Right cardiac atrium (tissue), 5 donors: ENCODE measurements at regions not wholly inside any gene's neighbourhood (a gene's known extent, or its start where the extent isn't known, plus 50 kb on each side); places are given as distances from the start of the nearest gene placed in this dataset.
A peak's percentile ranks its signal among the peaks of the same experiment; 100 is the strongest.
"Not testable (repeated sequence)": the region's sequence is repeated elsewhere in the genome, so short reads cannot be mapped to it uniquely, and the experiment has no call there.

ENCODE experiments used
- ATAC-seq, 2 donors: fragments of 200-7000 bp; cut with Tn5 transposase; one replicate each; pipeline versions ENCODE4 v1.8.0 to v1.9.1; 2020; ENCODE audit warnings: moderate library complexity in 2 of 2, mild to moderate bottlenecking in 1 of 2
- DNase-seq, 3 donors: peaks; one replicate each; pipeline ENCODE4 v3.0.0-alpha.2; 2020
- H3K27ac ChIP-seq: one replicate; pipeline ENCODE4 v1.5.1; 2013; ENCODE audit warnings: mild to moderate bottlenecking, low read length, control low read depth, moderate library complexity
- H3K27me3 ChIP-seq: one replicate; pipeline ENCODE4 v1.6.1; 2013; ENCODE audit not compliant: control insufficient read depth, insufficient read depth
- H3K4me1 ChIP-seq: one replicate; pipeline ENCODE4 v1.6.1; 2013; ENCODE audit warnings: low read length; ENCODE audit not compliant: control insufficient read depth, insufficient read depth
- H3K4me3 ChIP-seq: one replicate; pipeline ENCODE4 v1.5.1; 2013; ENCODE audit warnings: low read length, control low read depth
- H3K9me3 ChIP-seq: one replicate; pipeline ENCODE4 v1.6.1; 2013; ENCODE audit warnings: low read length; ENCODE audit not compliant: control insufficient read depth
- WGBS: extraction: QIAGEN DNeasy Blood & Tissue Kit; methylation state at CpG from one replicate; pipeline ENCODE4 v1.1.7; 2013; 5-methylcytosine and 5-hydroxymethylcytosine counted together
- intact Hi-C, 4 donors: fragments of 100-400 bp; cut with DNase I; formaldehyde crosslinking; loops; one replicate each; pipeline versions ENCODE4 v1.11.0 to v1.14.0; 2022 to 2023
- donor health status: healthy with polysubstance abuse.
- donor health status: DM: no; HTN: yes; CAD: no.
- donor health status: DM: no; HTN: no; CAD: no.
- donor health status: DM: no; HTN: yes; CAD: no; lungs with severe emphysema.
- donor health status: DM: yes; HTN: yes; CAD: no.

- WGBS = no CpG with 5 or more reads among the region's 20 CpGs
- H3K27ac ChIP-seq, H3K9me3 ChIP-seq, intact Hi-C loops, DNase-seq, H3K4me1 ChIP-seq, H3K4me3 ChIP-seq, ATAC-seq, H3K27me3 ChIP-seq: not testable (repeated sequence)
Measured at GRCh38 chr21:5107637-5108036, 5413.7 kb upstream of the TPTE start.

- ATAC-seq (peak; percentile 32 to 69), DNase-seq (peak; percentile 19 to 35 (median 22))
- H3K4me3 ChIP-seq, H3K27me3 ChIP-seq, H3K27ac ChIP-seq, H3K4me1 ChIP-seq, intact Hi-C loops, H3K9me3 ChIP-seq: not testable (repeated sequence)
- 32% methylated on average over 6 of the region's 19 CpGs for WGBS
Measured at GRCh38 chr21:5108048-5108775, 5413.2 kb upstream of the TPTE start.

GRCh38 chr21:5111197-5111596 is 5410.2 kb upstream of the TPTE start:
- H3K27me3 ChIP-seq, H3K9me3 ChIP-seq, intact Hi-C loops, H3K4me3 ChIP-seq, ATAC-seq, H3K4me1 ChIP-seq, H3K27ac ChIP-seq: not testable (repeated sequence)
- peak; percentile 5 to 32 (median 12) for DNase-seq
- WGBS = 94% methylated on average over 5 of the region's 10 CpGs

- no CpG with 5 or more reads among the region's 10 CpGs for WGBS
- DNase-seq, ATAC-seq, H3K27me3 ChIP-seq, intact Hi-C loops, H3K4me1 ChIP-seq, H3K9me3 ChIP-seq, H3K4me3 ChIP-seq, H3K27ac ChIP-seq: not testable (repeated sequence)
Measured at GRCh38 chr21:5113092-5113491, 5408.3 kb upstream of the TPTE start.

GRCh38 chr21:5114468-5114867 is 5406.9 kb upstream of the TPTE start:
- H3K9me3 ChIP-seq, DNase-seq, H3K4me1 ChIP-seq, H3K4me3 ChIP-seq, intact Hi-C loops, H3K27ac ChIP-seq, H3K27me3 ChIP-seq: not testable (repeated sequence)
- WGBS = no CpG with 5 or more reads among the region's 8 CpGs
- peak; percentile 46 to 66 for ATAC-seq

GRCh38 chr21:5114893-5115645 is 5406.3 kb upstream of the TPTE start:
- H3K9me3 ChIP-seq, H3K27ac ChIP-seq, H3K4me3 ChIP-seq, intact Hi-C loops, H3K4me1 ChIP-seq, H3K27me3 ChIP-seq: not testable (repeated sequence)
- WGBS = 86% methylated on average over 18 of the region's 24 CpGs
- ATAC-seq (peak in 1 of 2 donors; percentile 3), DNase-seq (peak in 2 of 3 donors; percentile 2 to 43)

GRCh38 chr21:5115646-5116343 is 5405.6 kb upstream of the TPTE start:
- ATAC-seq (peak; percentile 1 to 2), DNase-seq (peak in 2 of 3 donors; percentile 18 to 53)
- H3K27ac ChIP-seq, H3K27me3 ChIP-seq, H3K4me3 ChIP-seq, intact Hi-C loops, H3K4me1 ChIP-seq, H3K9me3 ChIP-seq: not testable (repeated sequence)
- WGBS = 76% methylated on average over 18 of the region's 24 CpGs

- H3K4me3 ChIP-seq, H3K27ac ChIP-seq, H3K4me1 ChIP-seq, intact Hi-C loops, H3K9me3 ChIP-seq, H3K27me3 ChIP-seq, DNase-seq: not testable (repeated sequence)
- ATAC-seq = peak in 1 of 2 donors; percentile 4
- 90% methylated on average over 2 of the region's 19 CpGs for WGBS
Measured at GRCh38 chr21:5116344-5117123, 5404.8 kb upstream of the TPTE start.

GRCh38 chr21:5117135-5117534 is 5404.2 kb upstream of the TPTE start:
- H3K4me1 ChIP-seq, H3K27ac ChIP-seq, DNase-seq, H3K4me3 ChIP-seq, H3K27me3 ChIP-seq, intact Hi-C loops, ATAC-seq, H3K9me3 ChIP-seq: not testable (repeated sequence)
- 59% methylated on average over 5 of the region's 15 CpGs for WGBS

- H3K27ac ChIP-seq, H3K27me3 ChIP-seq, intact Hi-C loops, H3K4me3 ChIP-seq, H3K9me3 ChIP-seq, H3K4me1 ChIP-seq: not testable (repeated sequence)
- WGBS = 67% methylated on average over 10 of the region's 17 CpGs
- DNase-seq (peak; percentile 8 to 55 (median 32)), ATAC-seq (peak in 1 of 2 donors; percentile 7)
Measured at GRCh38 chr21:5117666-5118295, 5403.6 kb upstream of the TPTE start.
